Stimulated activated CD4-positive, alpha-beta T cell treated with anti-CD3 and anti-CD28 coated beads, TNF-alpha, amount 100 ng/mL, for 48 hours (primary cell): ENCODE measurements at regions not wholly inside any gene's neighbourhood (a gene's known extent, or its start where the extent isn't known, plus 50 kb on each side); places are given as distances from the start of the nearest gene placed in this dataset.

ENCODE experiments used
- DNase-seq, 3 donors: peaks; one replicate each; pipeline ENCODE4 v3.0.0-alpha.2; 2020; ENCODE audit warnings: low read depth in 3 of 3

DNA sequence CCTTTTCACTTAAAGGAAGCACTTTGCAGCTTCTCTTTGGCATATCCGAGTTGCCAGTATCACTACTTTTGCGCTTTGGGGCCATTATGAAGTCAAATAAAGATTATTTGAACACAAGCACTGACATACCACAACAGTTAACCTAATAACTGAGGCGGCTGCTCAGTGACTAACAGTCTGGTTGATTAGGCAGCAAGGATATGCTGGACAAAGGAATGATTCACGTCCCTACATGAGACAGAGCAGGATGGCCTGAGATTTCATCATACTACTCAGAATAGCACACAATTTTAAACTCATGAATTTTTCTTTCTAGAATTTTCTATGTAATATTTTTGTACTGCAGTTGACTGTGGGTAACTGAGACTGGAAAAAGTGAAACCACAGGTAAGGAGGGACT, 56.9 kb upstream of the E2F7 start:
- DNase-seq: no peak

DNA sequence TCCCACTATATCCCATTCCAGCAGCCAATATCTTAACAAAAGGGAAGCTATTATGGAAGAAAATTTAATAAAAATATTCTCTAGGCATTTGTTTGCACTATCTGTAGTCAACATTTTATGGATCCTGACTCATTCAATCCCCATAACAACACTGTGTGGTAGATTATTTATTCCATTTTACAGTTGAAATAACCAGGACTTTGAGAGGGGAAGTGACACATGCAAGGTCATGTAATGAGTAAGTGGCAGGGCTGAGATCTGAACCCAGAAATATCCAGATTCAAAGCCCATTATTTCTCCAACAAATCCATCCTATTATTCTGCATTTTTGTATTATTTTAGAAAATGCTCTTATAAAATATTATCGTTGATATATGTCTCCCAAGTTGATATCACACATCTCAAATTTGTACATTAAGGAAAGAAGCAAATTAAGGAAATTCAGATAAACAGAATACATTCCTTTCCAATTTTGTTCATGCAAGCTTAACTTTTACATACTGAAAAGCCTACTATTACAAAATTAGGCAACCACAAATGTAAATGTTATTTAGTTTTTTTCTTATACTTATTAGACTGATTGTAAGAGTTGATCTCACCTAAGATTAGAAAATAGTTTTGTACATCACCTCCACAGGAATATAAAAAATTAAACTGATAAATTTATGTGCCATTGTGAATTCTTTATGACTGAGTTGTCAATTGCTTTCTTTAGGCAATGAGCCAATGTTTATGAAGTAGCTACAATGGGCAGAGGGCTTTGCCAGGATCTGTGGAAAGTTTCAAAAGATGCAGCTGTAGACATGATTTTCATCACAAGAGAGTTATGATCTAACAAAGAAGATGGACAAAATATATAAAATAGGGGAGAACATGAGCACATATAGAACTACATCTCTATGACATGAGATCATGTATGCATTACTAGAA, 55.1 kb upstream of the E2F7 start:
- no peak for DNase-seq

DNA sequence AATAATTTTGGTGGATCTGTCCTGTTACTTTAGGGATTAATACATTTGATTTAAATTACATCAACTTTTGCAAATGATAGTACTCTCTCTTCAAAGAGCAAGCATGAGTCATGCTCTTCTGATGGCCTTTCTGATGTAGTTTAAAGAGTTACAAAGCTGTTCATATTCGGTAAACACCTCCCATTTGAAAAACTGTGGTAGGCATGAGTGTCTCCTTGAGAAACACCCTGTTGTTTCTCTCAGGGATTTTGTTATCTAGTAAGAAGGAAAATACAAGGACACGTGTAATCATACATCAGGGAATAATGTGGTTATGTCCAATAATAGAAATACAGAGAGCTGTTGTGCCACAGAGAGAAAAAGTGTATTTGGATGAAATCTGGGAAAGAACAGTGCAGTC, 53.3 kb upstream of the E2F7 start:
- no peak for DNase-seq

DNA sequence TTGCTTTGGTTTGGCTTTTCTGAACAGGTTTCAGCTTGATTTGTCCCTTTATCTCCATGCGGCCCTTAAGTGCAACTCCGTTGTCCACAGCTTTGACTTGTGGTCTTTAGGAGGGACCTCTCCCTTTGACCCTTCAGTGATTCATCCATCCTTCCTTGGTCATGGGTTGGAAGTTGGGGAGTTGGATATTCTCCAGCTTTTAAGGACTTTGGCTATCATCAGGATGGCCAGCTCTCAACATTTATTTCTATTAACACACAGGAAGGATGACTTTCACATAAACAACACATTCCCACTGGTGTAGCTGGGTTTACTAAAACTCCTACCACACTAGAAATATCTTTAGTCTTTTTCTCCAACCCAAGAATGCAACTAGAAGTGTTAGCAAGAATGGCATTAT, 50.9 kb upstream of the E2F7 start:
- DNase-seq: no peak

- DNase-seq: no peak
These were observed 50.1 kb upstream of the E2F7 start for GRCh38 chr12:77115471-77115870.
